Fibroblast of mammary gland (primary cell): ENCODE measurements at regions not wholly inside any gene's neighbourhood (a gene's known extent, or its start where the extent isn't known, plus 50 kb on each side); places are given as distances from the start of the nearest gene placed in this dataset.

Source experiments
- DNase-seq: peaks from one replicate; pipeline ENCODE4 v3.0.0-alpha.2; 2010; ENCODE audit warnings: low read depth
- H3K4me3 ChIP-seq: 2 replicates; pipeline ENCODE4 v1.5.1; 2011; ENCODE audit warnings: low read depth, mild to moderate bottlenecking, low read length, moderate library complexity; ENCODE audit not compliant: control insufficient read depth
- TF ChIP-seq, protein P1 (sequence below): conservative IDR thresholded peaks from 2 replicates; pipeline ENCODE4 v1.5.1; 2011; ENCODE audit warnings: low read depth, low read length, inconsistent platforms; ENCODE audit not compliant: control insufficient read depth, insufficient read depth

DNA sequence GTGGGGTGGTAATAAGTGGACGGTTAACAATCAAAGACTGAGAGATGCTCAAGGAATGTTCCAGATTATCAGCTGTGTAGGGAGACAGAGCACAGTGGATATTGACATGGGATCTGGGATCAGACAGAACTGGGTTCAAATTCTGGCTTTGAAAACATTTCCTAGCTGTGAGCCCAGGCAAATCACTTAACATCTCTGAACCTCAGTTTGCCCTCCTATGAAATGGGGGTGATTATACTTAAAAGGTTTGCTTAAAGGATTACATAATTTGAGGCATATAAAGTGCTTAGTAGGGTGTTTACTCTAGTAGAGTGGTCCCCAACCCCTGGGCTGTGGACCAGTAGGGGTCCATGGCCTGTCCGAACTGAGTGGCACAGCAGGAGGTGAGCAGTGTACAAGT, 260.0 kb upstream of the CRY1 start:
- DNase-seq: no peak
- no peak overlapping the region for H3K4me3 ChIP-seq
- TF ChIP-seq, protein P1, sequence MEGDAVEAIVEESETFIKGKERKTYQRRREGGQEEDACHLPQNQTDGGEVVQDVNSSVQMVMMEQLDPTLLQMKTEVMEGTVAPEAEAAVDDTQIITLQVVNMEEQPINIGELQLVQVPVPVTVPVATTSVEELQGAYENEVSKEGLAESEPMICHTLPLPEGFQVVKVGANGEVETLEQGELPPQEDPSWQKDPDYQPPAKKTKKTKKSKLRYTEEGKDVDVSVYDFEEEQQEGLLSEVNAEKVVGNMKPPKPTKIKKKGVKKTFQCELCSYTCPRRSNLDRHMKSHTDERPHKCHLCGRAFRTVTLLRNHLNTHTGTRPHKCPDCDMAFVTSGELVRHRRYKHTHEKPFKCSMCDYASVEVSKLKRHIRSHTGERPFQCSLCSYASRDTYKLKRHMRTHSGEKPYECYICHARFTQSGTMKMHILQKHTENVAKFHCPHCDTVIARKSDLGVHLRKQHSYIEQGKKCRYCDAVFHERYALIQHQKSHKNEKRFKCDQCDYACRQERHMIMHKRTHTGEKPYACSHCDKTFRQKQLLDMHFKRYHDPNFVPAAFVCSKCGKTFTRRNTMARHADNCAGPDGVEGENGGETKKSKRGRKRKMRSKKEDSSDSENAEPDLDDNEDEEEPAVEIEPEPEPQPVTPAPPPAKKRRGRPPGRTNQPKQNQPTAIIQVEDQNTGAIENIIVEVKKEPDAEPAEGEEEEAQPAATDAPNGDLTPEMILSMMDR: no peak

DNA sequence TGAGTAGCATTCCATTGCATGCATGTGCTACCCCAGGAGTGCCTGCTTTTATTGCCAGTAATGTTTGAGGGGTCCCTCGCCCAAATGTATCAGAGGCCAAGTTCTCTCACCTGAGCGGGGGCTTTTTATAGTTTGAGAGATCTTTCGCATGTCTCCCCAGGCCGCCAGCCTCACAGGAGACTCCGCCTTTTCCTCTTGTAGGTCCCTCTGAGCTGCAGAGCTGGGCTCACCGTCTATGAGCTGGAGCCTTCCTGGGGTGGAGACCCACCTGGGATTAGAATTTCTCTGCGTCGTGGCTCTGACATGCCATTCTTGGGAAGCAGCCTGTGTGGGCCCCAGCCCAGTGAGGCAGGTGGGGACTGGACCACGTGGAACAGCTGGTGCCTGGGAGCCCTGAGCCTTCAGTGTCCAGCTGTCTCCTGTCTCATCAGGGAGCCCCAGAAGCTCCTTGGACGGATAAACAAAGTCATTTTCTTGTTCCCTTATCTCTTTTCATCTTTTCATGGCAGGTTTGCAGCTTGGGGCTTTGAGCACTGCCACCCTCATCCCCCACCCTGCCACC, 261.7 kb upstream of the CRY1 start:
- TF ChIP-seq, protein P1: no peak
- no peak overlapping the region for H3K4me3 ChIP-seq
- DNase-seq: no peak

DNA sequence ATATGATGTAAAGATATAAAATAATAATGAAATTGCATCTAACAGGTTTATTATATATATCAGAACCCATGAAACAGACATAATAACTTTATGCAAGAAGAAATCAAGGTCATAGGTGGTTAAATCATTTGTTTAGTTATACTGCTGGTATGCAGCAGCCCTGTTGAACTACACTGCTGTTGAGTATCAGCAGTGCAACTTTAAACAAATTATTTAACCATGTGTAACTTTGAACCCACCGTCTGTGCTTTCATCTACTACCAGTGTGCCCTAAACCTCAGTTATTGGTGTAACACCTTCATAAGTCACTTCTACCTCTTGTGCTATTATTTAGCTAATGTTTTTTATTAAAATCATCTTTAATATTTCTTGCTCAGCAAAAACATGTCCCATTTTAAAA, 262.3 kb upstream of the CRY1 start:
- no peak overlapping the region for H3K4me3 ChIP-seq
- TF ChIP-seq, protein P1: no peak
- DNase-seq: no peak

DNA sequence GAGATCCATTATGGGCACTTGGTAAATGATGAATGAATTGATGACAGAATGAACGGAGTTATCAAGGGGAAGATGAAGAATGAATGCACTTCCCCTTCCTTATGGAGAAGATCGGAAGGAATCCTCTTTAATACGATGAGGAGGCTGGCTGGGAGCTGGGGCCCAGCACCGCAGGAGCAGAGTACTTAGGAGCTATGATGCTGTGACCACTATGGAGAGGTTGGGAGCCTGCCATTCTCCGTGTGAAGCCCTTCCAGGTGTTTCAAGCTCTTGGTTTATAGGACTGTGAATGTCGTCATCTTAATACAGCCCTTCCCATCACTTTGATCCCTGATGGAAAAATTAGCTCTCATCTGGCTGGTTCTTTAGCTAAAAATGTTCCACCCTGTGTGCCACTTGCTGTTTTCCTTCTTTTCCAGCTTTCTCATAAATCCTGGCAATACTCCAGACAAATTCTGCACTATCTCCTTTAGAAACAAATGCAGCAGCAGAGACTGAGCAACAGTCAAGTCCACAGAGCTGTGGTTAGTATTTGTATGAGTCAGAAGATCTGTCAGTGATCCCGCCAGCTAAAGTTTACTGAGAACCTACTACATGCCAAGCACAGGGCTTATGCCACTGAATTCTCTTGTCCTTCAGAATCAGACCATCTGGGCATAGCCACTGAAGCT, 263.1 kb upstream of the CRY1 start:
- DNase-seq: peak; percentile 84
- TF ChIP-seq, protein P1: no peak

DNA sequence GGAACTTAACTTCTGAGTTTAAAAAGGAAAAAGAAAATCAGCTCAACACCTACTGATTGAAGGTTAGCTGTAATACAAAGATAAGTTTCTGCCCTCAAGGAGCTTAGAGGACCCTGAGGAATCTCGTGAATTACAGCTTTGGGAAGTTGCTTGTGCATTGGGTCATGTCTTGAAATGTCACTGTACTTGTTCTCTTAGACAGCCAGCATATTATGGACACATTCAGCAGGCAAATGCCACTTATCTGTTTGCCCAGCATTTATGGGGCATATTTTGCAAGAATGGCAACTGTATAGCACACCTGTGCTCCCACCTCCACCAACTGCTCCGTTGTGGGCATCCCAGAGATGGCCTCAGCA, 263.6 kb upstream of the CRY1 start:
- no peak overlapping the region for H3K4me3 ChIP-seq
- DNase-seq: no peak
- TF ChIP-seq, protein P1: no peak

More for the DNA sequence above, 263.1 kb upstream of the CRY1 start:
- H3K4me3 ChIP-seq: no peak overlapping the region

DNA sequence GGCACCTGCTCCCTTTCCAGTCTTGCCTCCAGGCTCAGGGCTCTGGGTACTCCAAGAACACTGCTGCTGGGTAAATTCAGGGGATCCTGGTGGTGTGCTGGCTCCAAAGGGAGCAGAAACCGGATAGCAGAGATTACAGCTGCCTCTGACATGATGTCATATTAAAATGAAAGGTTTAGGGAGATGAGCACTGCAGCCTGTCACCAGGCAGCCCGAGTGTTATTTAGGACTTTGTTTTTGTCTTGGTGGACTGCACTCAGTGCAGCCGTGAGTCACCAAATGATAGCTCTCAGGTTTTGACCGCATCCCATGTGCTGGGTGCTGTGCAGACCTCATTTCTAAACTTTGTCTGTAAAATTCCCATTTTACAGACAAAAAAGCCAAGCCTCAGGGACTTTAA, 266.0 kb upstream of the CRY1 start:
- TF ChIP-seq, protein P1: no peak
- no peak overlapping the region for H3K4me3 ChIP-seq
- peak; percentile 78 for DNase-seq
